Panc1 (cell line): ENCODE measurements at regions not wholly inside any gene's neighbourhood (a gene's known extent, or its start where the extent isn't known, plus 50 kb on each side); places are given as distances from the start of the nearest gene placed in this dataset.

ENCODE experiments used
- ATAC-seq: fragments of 200-7000 bp; cut with Tn5 transposase; 2 replicates; pipeline ENCODE4 v1.9.1; 2020; ENCODE audit warnings: mild to moderate bottlenecking, moderate library complexity
- BruUV-seq: library from RNA; stranded (reverse); fragments of 400-500 nt; replicated peaks from 2 replicates; lab custom pipeline; 2021; lab: Mats Ljungman, UMichigan
- CTCF ChIA-PET: fragments of 300-600 bp; sonication (Branson Sonifier 250); formaldehyde crosslinking; loops from one replicate; lab custom pipeline; 2022; ENCODE audit warnings: antibody characterized with exemption; lab: Charles Lee
- POLR2A ChIA-PET: fragments of 300-600 bp; sonication (Branson Sonifier 250); formaldehyde crosslinking; loops from one replicate; lab custom pipeline; 2022; ENCODE audit warnings: antibody characterized with exemption; lab: Charles Lee
- DNase-seq: peaks from one replicate; pipeline ENCODE4 v3.0.0-alpha.2; 2010; ENCODE audit warnings: low read depth, low spot score
- H3K27ac ChIP-seq: 2 replicates; pipeline ENCODE4 v1.5.1; 2011; ENCODE audit warnings: mild to moderate bottlenecking, low read length, inconsistent platforms
- H3K27me3 ChIP-seq: fragments of 200-500 bp; sonication (Bioruptor generic); 2 replicates; pipeline ENCODE4 v1.6.0; 2014; ENCODE audit warnings: low read length, inconsistent platforms; ENCODE audit not compliant: control insufficient read depth, insufficient read depth
- H3K36me3 ChIP-seq: fragments of 200-500 bp; sonication (Bioruptor generic); 2 replicates; pipeline ENCODE4 v1.5.1; 2014; ENCODE audit warnings: inconsistent platforms, mild to moderate bottlenecking, low read length, moderate library complexity; ENCODE audit not compliant: control insufficient read depth, insufficient read depth
- H3K4me1 ChIP-seq: 2 replicates; pipeline ENCODE4 v1.5.1; 2011; ENCODE audit warnings: inconsistent platforms, mild to moderate bottlenecking, low read length, moderate library complexity; ENCODE audit not compliant: control insufficient read depth, insufficient read depth
- H3K4me3 ChIP-seq, 2 experiments: 2 replicates each; pipeline ENCODE4 v1.5.1; 2011 to 2012; ENCODE audit warnings: low read depth in 2 of 2, low read length in 2 of 2, mild to moderate bottlenecking in 2 of 2, inconsistent platforms in 1 of 2, moderate library complexity in 1 of 2
- H3K9me3 ChIP-seq: fragments of 200-500 bp; sonication (Bioruptor generic); 2 replicates; pipeline ENCODE4 v1.5.1; 2014; ENCODE audit warnings: low read depth, mild to moderate bottlenecking, inconsistent platforms, low read length, moderate library complexity; ENCODE audit not compliant: control insufficient read depth, insufficient read depth
- CTCF ChIP-seq: fragments of 450-650 bp; IDR thresholded peaks from 2 replicates; pipeline ENCODE4 v1.5.1; 2017; ENCODE audit warnings: mild to moderate bottlenecking
- POLR2AphosphoS5 ChIP-seq: IDR thresholded peaks from 2 replicates; pipeline ENCODE4 v1.6.1; 2012; ENCODE audit warnings: mild to moderate bottlenecking, low read depth, low read length, moderate library complexity
- REST ChIP-seq, 2 experiments: IDR thresholded peaks; 2 replicates each; pipeline ENCODE4 v1.6.1; 2011 to 2012; ENCODE audit warnings: low read depth in 2 of 2, control low read depth in 1 of 2, low read length in 1 of 2, mild to moderate bottlenecking in 1 of 2, moderate library complexity in 1 of 2; ENCODE audit not compliant: insufficient read depth in 1 of 2
- SIN3A ChIP-seq: IDR thresholded peaks from 2 replicates; pipeline ENCODE4 v1.6.1; 2012; ENCODE audit warnings: low read depth, mild to moderate bottlenecking, low read length, moderate library complexity, borderline replicate concordance; ENCODE audit not compliant: insufficient read depth
- TCF7L2 ChIP-seq: IDR thresholded peaks from 2 replicates; pipeline ENCODE4 v1.6.1; 2011; ENCODE audit warnings: mild to moderate bottlenecking, low read depth, low read length, inconsistent platforms
- in situ Hi-C: cut with HindIII; loops from 2 replicates; pipeline ENCODE4 v1.10.0; 2016; ENCODE audit warnings: low sequenced_read_pairs, low pct_unique_long_range_greater_than_20kb
- intact Hi-C: fragments of 100-400 bp; cut with micrococcal nuclease; formaldehyde crosslinking; loops from one replicate; pipeline ENCODE4 v1.10.0; 2022; ENCODE audit not compliant: unreplicated experiment

- no peak for DNase-seq
- no peak for ATAC-seq
- H3K27ac ChIP-seq, result no peak overlapping the region
- POLR2A ChIA-PET, result no interaction called here
- TF ChIP-seq CTCF, result no peak
- no peak for TF ChIP-seq POLR2AphosphoS5
- no peak for TF ChIP-seq REST (IDR thresholded peaks at IDR 0.05; ENCODE audit: insufficient read depth in 1 of 2, low read depth in 2 of 2, low read length in 1 of 2)
- TF ChIP-seq SIN3A, result no peak
- TF ChIP-seq TCF7L2, result no peak
- H3K27me3 ChIP-seq, result no peaks in the 10 kb centered on the region
- no peak overlapping the region for H3K4me3 ChIP-seq
- H3K9me3 ChIP-seq, result no peaks in the 10 kb centered on the region
- H3K36me3 ChIP-seq, result no peaks in the 10 kb centered on the region
- H3K4me1 ChIP-seq, result no peaks in the 10 kb centered on the region
- CTCF ChIA-PET, result no interaction called here
- intact Hi-C loops, result no loop called here
- in situ Hi-C loops, result no loop called here
- BruUV-seq, result no TSS peak
These were observed 995.0 kb downstream of the EFNA5 start for GRCh38 chr5:106675687-106676086.

GRCh38 chr5:106673941-106674340, 996.8 kb downstream of the EFNA5 start:
- ATAC-seq (no peak), DNase-seq (no peak)
- Histone ChIP-seq H3K4me3 (no peak overlapping the region), H3K27ac (no peak overlapping the region), H3K27me3 (no peaks in the 10 kb centered on the region), H3K4me1 (no peaks in the 10 kb centered on the region), H3K36me3 (no peaks in the 10 kb centered on the region), H3K9me3 (no peaks in the 10 kb centered on the region)
- intact Hi-C loops (no loop called here), in situ Hi-C loops (no loop called here)
- ChIA-PET CTCF (no interaction called here), POLR2A (no interaction called here)
- no TSS peak for BruUV-seq
- no peak for TF ChIP-seq CTCF
- no peak for TF ChIP-seq POLR2AphosphoS5
- TF ChIP-seq TCF7L2, result no peak
- no peak for TF ChIP-seq SIN3A
- TF ChIP-seq REST (IDR thresholded peaks at IDR 0.05; ENCODE audit: insufficient read depth in 1 of 2, low read depth in 2 of 2, low read length in 1 of 2), result no peak
